ENCODE measurements at regions not wholly inside any gene's neighbourhood (a gene's known extent, or its start where the extent isn't known, plus 50 kb on each side); places are given as distances from the start of the nearest gene placed in this dataset.

GRCh38 chr3:15978801-15979200 is 181.0 kb upstream of the ANKRD28 start:
- DNase-seq (ENCODE audit: low spot score) (no peak), ATAC-seq (ENCODE audit: insufficient number of reproducible peaks, low FRiP score, low read depth) (no peak)
- no peaks in the 10 kb centered on the region for H3K36me3 ChIP-seq
- H3K27ac ChIP-seq: no peak overlapping the region
- H3K4me1 ChIP-seq (ENCODE audit: control insufficient read depth in 1 of 2, low read depth in 2 of 2): peaks cover 0 to 11% of the 10 kb centered on the region in 2 donors
- H3K27me3 ChIP-seq (replicated peaks; ENCODE audit: insufficient read depth): no peaks in the 10 kb centered on the region
- no peak for TF ChIP-seq CTCF (IDR thresholded peaks at IDR 0.05)
- H3K9me3 ChIP-seq: no peaks in the 10 kb centered on the region
- no peak overlapping the region for H3K4me3 ChIP-seq

- ATAC-seq (ENCODE audit: insufficient number of reproducible peaks, low FRiP score, low read depth) (no peak), DNase-seq (ENCODE audit: low spot score) (no peak)
- H3K27ac ChIP-seq: no peak overlapping the region
- no peaks in the 10 kb centered on the region for H3K27me3 ChIP-seq (replicated peaks; ENCODE audit: insufficient read depth)
- TF ChIP-seq CTCF (IDR thresholded peaks at IDR 0.05): no peak
- H3K36me3 ChIP-seq: no peaks in the 10 kb centered on the region
- H3K4me1 ChIP-seq (ENCODE audit: control insufficient read depth in 1 of 2, low read depth in 2 of 2): peaks cover 0 to 11% of the 10 kb centered on the region in 2 donors
- no peaks in the 10 kb centered on the region for H3K9me3 ChIP-seq
- H3K4me3 ChIP-seq: no peak overlapping the region
These were observed 181.7 kb upstream of the ANKRD28 start for GRCh38 chr3:15979495-15979894.

GRCh38 chr3:15979900-15980299 is 182.1 kb upstream of the ANKRD28 start:
- Histone ChIP-seq H3K36me3 (no peaks in the 10 kb centered on the region), H3K27me3 (replicated peaks; ENCODE audit: insufficient read depth) (no peaks in the 10 kb centered on the region), H3K27ac (no peak overlapping the region), H3K9me3 (no peaks in the 10 kb centered on the region), H3K4me1 (ENCODE audit: control insufficient read depth in 1 of 2, low read depth in 2 of 2) (peaks cover 0 to 11% of the 10 kb centered on the region in 2 donors), H3K4me3 (no peak overlapping the region)
- no peak for TF ChIP-seq CTCF (IDR thresholded peaks at IDR 0.05)
- no peak for DNase-seq (ENCODE audit: low spot score)
- no peak for ATAC-seq (ENCODE audit: insufficient number of reproducible peaks, low FRiP score, low read depth)

GRCh38 chr3:15982243-15982642 is 184.5 kb upstream of the ANKRD28 start:
- TF ChIP-seq CTCF (IDR thresholded peaks at IDR 0.05): no peak
- Histone ChIP-seq H3K27me3 (replicated peaks; ENCODE audit: insufficient read depth) (no peaks in the 10 kb centered on the region), H3K4me1 (ENCODE audit: control insufficient read depth in 1 of 2, low read depth in 2 of 2) (peaks cover 0 to 8% of the 10 kb centered on the region in 2 donors), H3K9me3 (no peaks in the 10 kb centered on the region), H3K4me3 (peak overlapping the region; percentile 0), H3K36me3 (no peaks in the 10 kb centered on the region), H3K27ac (no peak overlapping the region)
- ATAC-seq (ENCODE audit: insufficient number of reproducible peaks, low FRiP score, low read depth) (no peak), DNase-seq (ENCODE audit: low spot score) (no peak)

GRCh38 chr3:15982667-15983196 is 185.0 kb upstream of the ANKRD28 start:
- H3K9me3 ChIP-seq: no peaks in the 10 kb centered on the region
- no peak for TF ChIP-seq CTCF (IDR thresholded peaks at IDR 0.05)
- DNase-seq (ENCODE audit: low spot score) (no peak), ATAC-seq (ENCODE audit: insufficient number of reproducible peaks, low FRiP score, low read depth) (no peak)
- no peaks in the 10 kb centered on the region for H3K27me3 ChIP-seq (replicated peaks; ENCODE audit: insufficient read depth)
- H3K27ac ChIP-seq: no peak overlapping the region
- no peaks in the 10 kb centered on the region for H3K36me3 ChIP-seq
- peaks cover 0 to 4% of the 10 kb centered on the region in 2 donors for H3K4me1 ChIP-seq (ENCODE audit: control insufficient read depth in 1 of 2, low read depth in 2 of 2)
- peak overlapping the region; percentile 0 for H3K4me3 ChIP-seq
